HG02885 (cell line): ENCODE measurements at regions not wholly inside any gene's neighbourhood (a gene's known extent, or its start where the extent isn't known, plus 50 kb on each side); places are given as distances from the start of the nearest gene placed in this dataset.

Source experiments
- ATAC-seq: cut with Tn5 transposase; IDR thresholded peaks from one replicate; pipeline ENCODE4 v1.9.1; 2021; ENCODE audit warnings: mild to moderate bottlenecking; ENCODE audit not compliant: unreplicated experiment, poor library complexity

DNA sequence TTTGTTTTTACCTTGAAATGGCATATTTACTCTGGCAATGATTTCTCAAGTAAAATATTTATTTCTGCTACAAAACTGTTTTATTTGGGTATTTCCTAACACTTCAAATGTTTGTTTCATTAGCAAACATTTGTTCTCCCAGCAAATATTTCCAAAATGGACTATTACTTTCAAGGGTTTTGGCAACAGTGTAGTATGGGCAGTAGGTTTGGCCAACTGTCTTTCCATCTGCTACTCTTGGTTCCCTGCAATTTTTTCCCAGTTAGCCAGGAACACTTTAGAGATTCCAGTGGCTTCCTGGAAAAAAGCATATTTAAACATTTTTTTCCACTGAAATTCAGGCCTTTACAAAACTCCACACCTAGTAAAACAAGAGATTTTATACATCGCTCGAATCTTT lies 466.6 kb downstream of the SLITRK6 start:
- ATAC-seq, result no peak

GRCh38 chr13:85321734-85322133 lies 477.5 kb downstream of the SLITRK6 start:
- ATAC-seq, result no peak

GRCh38 chr13:85317781-85318180 lies 481.4 kb downstream of the SLITRK6 start:
- no peak for ATAC-seq

DNA sequence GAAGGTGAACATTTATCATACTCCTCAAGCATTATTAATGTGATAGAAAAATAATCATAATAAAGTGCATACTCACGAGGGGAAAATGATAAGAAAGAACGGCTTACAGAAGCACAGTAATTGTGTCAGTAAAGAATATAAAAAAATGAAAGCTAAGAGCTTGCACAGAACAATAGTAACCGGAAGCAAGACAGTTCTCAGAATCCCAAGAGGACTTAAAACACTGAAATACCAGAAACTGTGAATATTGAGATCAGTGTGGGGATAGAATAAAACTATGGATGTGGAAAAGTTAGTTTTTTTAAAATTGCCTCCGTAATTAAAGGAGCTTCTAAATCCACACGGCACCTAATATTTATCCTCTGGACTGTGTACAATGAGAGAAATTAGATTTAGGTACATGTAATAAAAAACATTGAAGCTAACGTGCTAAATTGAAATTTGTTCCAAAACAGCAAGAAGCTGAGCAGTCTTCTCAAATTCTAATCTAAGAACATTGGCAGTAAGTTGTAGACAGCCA lies 482.7 kb downstream of the SLITRK6 start:
- no peak for ATAC-seq

- ATAC-seq, result no peak
Measured at GRCh38 chr13:85314686-85315085, 484.5 kb downstream of the SLITRK6 start.

GRCh38 chr13:85313761-85314503 lies 485.3 kb downstream of the SLITRK6 start:
- no peak for ATAC-seq

DNA sequence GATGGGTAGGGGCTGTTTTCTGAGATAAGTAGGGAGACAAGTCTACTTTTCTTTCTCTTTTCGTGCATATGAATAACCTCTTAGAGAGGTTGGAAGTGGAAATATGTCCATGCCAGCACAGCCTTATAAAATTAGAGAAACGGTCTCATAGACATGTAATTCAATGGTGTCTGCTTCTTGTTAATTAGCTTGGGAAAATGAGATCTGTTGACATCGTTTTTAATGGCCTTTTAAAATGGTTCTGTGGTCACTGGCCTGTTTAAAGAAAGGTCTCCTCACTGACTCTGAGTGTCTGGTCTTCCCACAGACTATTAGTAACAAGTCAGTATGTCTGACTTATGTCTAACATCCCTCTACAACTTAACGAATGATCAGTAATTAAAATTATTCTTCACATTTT lies 487.1 kb downstream of the SLITRK6 start:
- ATAC-seq, result no peak

DNA sequence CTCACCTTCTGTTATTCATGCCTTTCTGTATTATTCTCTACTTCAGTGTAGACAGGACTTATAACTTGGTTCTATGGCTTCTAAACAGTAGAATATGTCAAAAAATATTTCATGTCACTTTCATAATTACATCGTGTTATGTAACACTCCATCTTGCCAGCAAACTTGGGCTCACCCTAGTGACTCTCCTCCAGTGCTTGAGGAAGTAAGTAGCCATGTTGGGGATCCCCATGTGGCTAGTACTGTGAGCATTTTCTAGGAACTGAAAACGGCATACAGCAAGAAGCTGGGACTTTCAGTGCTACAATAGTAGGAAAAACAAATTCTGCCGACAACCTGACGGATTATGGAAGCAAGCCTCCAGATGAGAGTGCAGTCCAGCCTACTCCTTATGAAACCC lies 495.6 kb downstream of the SLITRK6 start:
- ATAC-seq, result no peak

DNA sequence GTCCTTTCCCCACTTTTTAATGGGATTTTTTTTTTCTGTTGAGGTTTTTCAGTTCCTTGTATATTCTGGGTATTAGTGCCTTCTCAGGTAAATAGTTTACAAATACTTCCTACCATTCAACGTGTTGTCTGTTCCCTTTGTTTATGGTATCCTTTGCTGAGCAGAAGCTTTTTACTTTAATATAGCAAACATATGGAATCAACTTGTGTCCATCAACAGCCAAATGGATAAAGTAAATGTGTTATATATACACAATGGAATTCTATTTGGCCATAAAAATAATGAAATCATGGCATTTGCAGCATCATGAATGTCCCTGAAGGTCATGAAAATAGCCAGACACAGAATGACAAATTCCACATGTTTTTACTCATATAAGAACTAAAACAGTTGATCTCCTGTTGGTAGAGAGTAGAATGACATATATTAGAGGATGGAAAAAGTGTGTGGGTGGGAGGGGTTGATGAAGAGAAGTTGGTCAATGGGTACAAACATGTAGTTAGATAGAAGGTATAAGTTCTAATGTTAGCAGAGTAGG lies 500.8 kb downstream of the SLITRK6 start:
- ATAC-seq, result no peak

- ATAC-seq, result no peak
Measured at GRCh38 chr13:85288698-85289097, 510.5 kb downstream of the SLITRK6 start.

- ATAC-seq, result no peak
Measured at GRCh38 chr13:85287528-85287927, 511.7 kb downstream of the SLITRK6 start.

GRCh38 chr13:85286081-85286480 lies 513.1 kb downstream of the SLITRK6 start:
- no peak for ATAC-seq

GRCh38 chr13:85284349-85284748 lies 514.9 kb downstream of the SLITRK6 start:
- no peak for ATAC-seq

- no peak for ATAC-seq
Measured at GRCh38 chr13:85283408-85283807, 515.8 kb downstream of the SLITRK6 start.

DNA sequence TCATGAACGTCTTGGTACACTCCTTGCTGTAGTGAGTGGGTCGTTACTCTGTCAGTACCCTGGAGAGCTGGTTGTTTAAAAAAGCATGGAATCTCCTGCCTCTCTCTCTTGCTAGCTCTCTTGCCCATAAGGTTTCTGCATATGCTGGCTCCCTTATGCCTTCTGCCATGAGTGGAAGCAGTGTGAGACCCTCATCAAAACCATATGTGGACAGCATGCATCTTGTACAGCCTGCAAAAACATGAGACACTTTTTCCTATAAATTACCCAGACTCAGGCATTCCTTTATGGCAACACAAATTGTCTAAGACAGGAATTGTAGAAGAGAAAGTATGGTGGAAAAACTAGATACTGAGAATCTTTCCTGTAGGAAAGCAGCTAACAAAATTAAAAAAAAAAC lies 516.3 kb downstream of the SLITRK6 start:
- no peak for ATAC-seq

GRCh38 chr13:85278851-85279250 lies 520.4 kb downstream of the SLITRK6 start:
- ATAC-seq, result no peak

GRCh38 chr13:85277748-85278147 lies 521.5 kb downstream of the SLITRK6 start:
- ATAC-seq, result no peak

DNA sequence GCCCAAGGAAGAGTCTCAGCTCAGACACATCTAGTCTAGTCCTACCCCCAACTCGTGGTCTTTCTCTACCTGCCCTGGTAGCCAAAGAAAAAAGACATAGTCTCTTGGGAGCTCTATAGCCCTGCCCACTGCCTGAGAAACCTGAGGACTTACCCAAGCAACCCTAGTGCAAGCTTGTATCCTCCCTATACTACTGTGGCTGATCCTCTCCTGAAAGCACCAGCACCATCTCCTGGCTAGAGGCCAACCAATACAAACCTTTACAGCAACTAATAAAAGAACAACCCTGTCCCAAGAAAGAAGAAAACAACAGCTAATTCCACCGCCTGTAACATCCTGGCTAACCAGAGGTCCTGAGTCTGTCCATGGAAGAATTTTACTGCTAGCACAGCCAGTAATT lies 532.4 kb downstream of the SLITRK6 start:
- no peak for ATAC-seq

DNA sequence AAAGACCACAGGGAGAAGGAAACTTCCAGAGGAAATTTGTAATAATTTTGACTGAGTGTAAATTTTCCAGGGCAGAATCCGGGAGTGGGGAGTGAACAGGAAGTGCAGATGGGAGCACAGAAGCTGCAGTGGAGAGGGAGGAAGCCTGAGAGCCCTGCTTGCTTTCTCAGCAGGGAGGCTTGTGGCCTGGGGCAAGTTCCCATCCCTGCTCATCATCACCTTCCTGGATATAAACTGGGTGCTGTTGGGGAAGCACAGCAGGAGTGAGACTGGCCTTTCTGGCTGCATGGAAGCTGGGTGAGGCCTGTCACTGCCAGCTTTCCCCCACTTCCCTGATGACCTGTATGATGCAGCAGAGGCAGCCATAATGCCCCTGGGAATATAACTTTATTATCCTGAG lies 532.9 kb downstream of the SLITRK6 start:
- ATAC-seq, result no peak

- no peak for ATAC-seq
Measured at GRCh38 chr13:85265296-85265695, 533.9 kb downstream of the SLITRK6 start.

GRCh38 chr13:85262499-85262898 lies 536.7 kb downstream of the SLITRK6 start:
- ATAC-seq, result no peak

GRCh38 chr13:85261757-85262346 lies 537.4 kb downstream of the SLITRK6 start:
- ATAC-seq, result no peak
